IPS DF 6.9 (cell line): ENCODE measurements at regions not wholly inside any gene's neighbourhood (a gene's known extent, or its start where the extent isn't known, plus 50 kb on each side); places are given as distances from the start of the nearest gene placed in this dataset.

ENCODE experiments used
- DNase-seq: peaks from one replicate; pipeline ENCODE4 v3.0.0-alpha.2; 2013; ENCODE audit warnings: low read depth, low spot score
- H3K27ac ChIP-seq: one replicate; pipeline ENCODE4 v1.5.1; 2013; ENCODE audit warnings: low read length, control low read depth
- H3K27me3 ChIP-seq: 2 replicates; pipeline ENCODE4 v1.6.1; 2013; ENCODE audit warnings: mild to moderate bottlenecking, low read length; ENCODE audit not compliant: control insufficient read depth, insufficient read depth
- H3K36me3 ChIP-seq: 2 replicates; pipeline ENCODE4 v1.6.1; 2013; ENCODE audit warnings: low read length; ENCODE audit not compliant: control insufficient read depth, insufficient read depth
- H3K4me1 ChIP-seq: 2 replicates; pipeline ENCODE4 v1.6.1; 2013; ENCODE audit warnings: low read length; ENCODE audit not compliant: control insufficient read depth, insufficient read depth
- H3K4me3 ChIP-seq: 2 replicates; pipeline ENCODE4 v1.5.1; 2013; ENCODE audit warnings: mild to moderate bottlenecking, low read length
- H3K9me3 ChIP-seq: 2 replicates; pipeline ENCODE4 v1.6.1; 2013; ENCODE audit warnings: low read length, inconsistent platforms; ENCODE audit not compliant: control insufficient read depth, insufficient read depth
- WGBS: extraction: QIAGEN DNeasy Blood & Tissue Kit; methylation state at CpG from one replicate; pipeline ENCODE4 v1.1.7; 2013; ENCODE audit warnings: mixed read lengths, missing lambda C conversion rate; ENCODE audit not compliant: insufficient read length, insufficient coverage; 5-methylcytosine and 5-hydroxymethylcytosine counted together

GRCh38 chr16:79348521-79349306, 251.8 kb downstream of the MAF start:
- no peak for DNase-seq
- no peaks in the 10 kb centered on the region for H3K27me3 ChIP-seq
- 0 out of 2 replicates have a peak, but pooled peaks cover 2% of the 10 kb centered on the region for H3K4me1 ChIP-seq
- no CpG with 5 or more reads among the region's 11 CpGs for WGBS
- H3K9me3 ChIP-seq, result no peaks in the 10 kb centered on the region
- no peak overlapping the region for H3K4me3 ChIP-seq
- H3K27ac ChIP-seq, result no peak overlapping the region
- H3K36me3 ChIP-seq, result no peaks in the 10 kb centered on the region

GRCh38 chr16:79347277-79347676, 253.3 kb downstream of the MAF start:
- 0 out of 2 replicates have a peak, but pooled peaks cover 2% of the 10 kb centered on the region for H3K4me1 ChIP-seq
- DNase-seq, result no peak
- H3K9me3 ChIP-seq, result no peaks in the 10 kb centered on the region
- H3K4me3 ChIP-seq, result no peak overlapping the region
- WGBS, result no CpG with 5 or more reads among the region's 19 CpGs
- no peaks in the 10 kb centered on the region for H3K36me3 ChIP-seq
- H3K27ac ChIP-seq, result no peak overlapping the region
- no peaks in the 10 kb centered on the region for H3K27me3 ChIP-seq

GRCh38 chr16:79339863-79340262, 260.7 kb downstream of the MAF start:
- H3K9me3 ChIP-seq, result no peaks in the 10 kb centered on the region
- no peaks in the 10 kb centered on the region for H3K4me1 ChIP-seq
- H3K27ac ChIP-seq, result no peak overlapping the region
- no CpG with 5 or more reads among the region's 7 CpGs for WGBS
- H3K4me3 ChIP-seq, result no peak overlapping the region
- no peaks in the 10 kb centered on the region for H3K27me3 ChIP-seq
- no peaks in the 10 kb centered on the region for H3K36me3 ChIP-seq
- DNase-seq, result no peak

GRCh38 chr16:79337906-79338305, 262.6 kb downstream of the MAF start:
- WGBS, result no CpG with 5 or more reads among the region's 7 CpGs
- Histone ChIP-seq H3K9me3 (no peaks in the 10 kb centered on the region), H3K36me3 (no peaks in the 10 kb centered on the region), H3K27ac (no peak overlapping the region), H3K27me3 (no peaks in the 10 kb centered on the region), H3K4me3 (no peak overlapping the region), H3K4me1 (no peaks in the 10 kb centered on the region)
- DNase-seq, result no peak

- Histone ChIP-seq H3K9me3 (no peaks in the 10 kb centered on the region), H3K27ac (no peak overlapping the region), H3K36me3 (no peaks in the 10 kb centered on the region), H3K4me1 (no peaks in the 10 kb centered on the region), H3K4me3 (no peak overlapping the region), H3K27me3 (no peaks in the 10 kb centered on the region)
- no peak for DNase-seq
- no CpG with 5 or more reads among the region's 6 CpGs for WGBS
These were observed 263.9 kb downstream of the MAF start for GRCh38 chr16:79336437-79337229.

GRCh38 chr16:79334127-79334526, 266.4 kb downstream of the MAF start:
- WGBS, result no CpG with 5 or more reads among the region's 13 CpGs
- Histone ChIP-seq H3K9me3 (no peaks in the 10 kb centered on the region), H3K27ac (no peak overlapping the region), H3K4me3 (no peak overlapping the region), H3K4me1 (no peaks in the 10 kb centered on the region), H3K36me3 (no peaks in the 10 kb centered on the region), H3K27me3 (no peaks in the 10 kb centered on the region)
- DNase-seq, result no peak

- no peak overlapping the region for H3K4me3 ChIP-seq
- H3K4me1 ChIP-seq, result peaks cover 1% of the 10 kb centered on the region; the same call in 1 of the 2 replicates
- no peaks in the 10 kb centered on the region for H3K9me3 ChIP-seq
- no peaks in the 10 kb centered on the region for H3K36me3 ChIP-seq
- no peak for DNase-seq
- H3K27ac ChIP-seq, result no peak overlapping the region
- H3K27me3 ChIP-seq, result no peaks in the 10 kb centered on the region
- no CpG with 5 or more reads among the region's 2 CpGs for WGBS
These were observed 269.5 kb downstream of the MAF start for GRCh38 chr16:79331066-79331465.

- no CpG with 5 or more reads among the region's 4 CpGs for WGBS
- Histone ChIP-seq H3K9me3 (no peaks in the 10 kb centered on the region), H3K27ac (no peak overlapping the region), H3K4me1 (peaks cover 1% of the 10 kb centered on the region; the same call in 1 of the 2 replicates), H3K27me3 (no peaks in the 10 kb centered on the region), H3K4me3 (no peak overlapping the region), H3K36me3 (no peaks in the 10 kb centered on the region)
- no peak for DNase-seq
These were observed 270.6 kb downstream of the MAF start for GRCh38 chr16:79329967-79330366.

- Histone ChIP-seq H3K9me3 (no peaks in the 10 kb centered on the region), H3K36me3 (no peaks in the 10 kb centered on the region), H3K4me3 (no peak overlapping the region), H3K27ac (no peak overlapping the region), H3K27me3 (no peaks in the 10 kb centered on the region), H3K4me1 (peaks cover 1% of the 10 kb centered on the region; the same call in 1 of the 2 replicates)
- no peak for DNase-seq
- no CpG with 5 or more reads among the region's 5 CpGs for WGBS
These were observed 271.4 kb downstream of the MAF start for GRCh38 chr16:79329166-79329521.

- Histone ChIP-seq H3K27me3 (no peaks in the 10 kb centered on the region), H3K36me3 (no peaks in the 10 kb centered on the region), H3K4me1 (peaks cover 1% of the 10 kb centered on the region; the same call in 1 of the 2 replicates), H3K4me3 (no peak overlapping the region), H3K9me3 (no peaks in the 10 kb centered on the region), H3K27ac (no peak overlapping the region)
- WGBS, result no CpG with 5 or more reads among the region's 8 CpGs
- no peak for DNase-seq
These were observed 272.0 kb downstream of the MAF start for GRCh38 chr16:79328402-79329165.
